HG03565 (cell line): ENCODE measurements at regions not wholly inside any gene's neighbourhood (a gene's known extent, or its start where the extent isn't known, plus 50 kb on each side); places are given as distances from the start of the nearest gene placed in this dataset.

Source experiments
- ATAC-seq: cut with Tn5 transposase; IDR thresholded peaks from one replicate; pipeline ENCODE4 v1.9.1; 2021; ENCODE audit warnings: mild to moderate bottlenecking, moderate library complexity; ENCODE audit not compliant: unreplicated experiment

- no peak for ATAC-seq
These were observed 121.3 kb downstream of the SOX1 start for GRCh38 chr13:112188298-112188610.

DNA sequence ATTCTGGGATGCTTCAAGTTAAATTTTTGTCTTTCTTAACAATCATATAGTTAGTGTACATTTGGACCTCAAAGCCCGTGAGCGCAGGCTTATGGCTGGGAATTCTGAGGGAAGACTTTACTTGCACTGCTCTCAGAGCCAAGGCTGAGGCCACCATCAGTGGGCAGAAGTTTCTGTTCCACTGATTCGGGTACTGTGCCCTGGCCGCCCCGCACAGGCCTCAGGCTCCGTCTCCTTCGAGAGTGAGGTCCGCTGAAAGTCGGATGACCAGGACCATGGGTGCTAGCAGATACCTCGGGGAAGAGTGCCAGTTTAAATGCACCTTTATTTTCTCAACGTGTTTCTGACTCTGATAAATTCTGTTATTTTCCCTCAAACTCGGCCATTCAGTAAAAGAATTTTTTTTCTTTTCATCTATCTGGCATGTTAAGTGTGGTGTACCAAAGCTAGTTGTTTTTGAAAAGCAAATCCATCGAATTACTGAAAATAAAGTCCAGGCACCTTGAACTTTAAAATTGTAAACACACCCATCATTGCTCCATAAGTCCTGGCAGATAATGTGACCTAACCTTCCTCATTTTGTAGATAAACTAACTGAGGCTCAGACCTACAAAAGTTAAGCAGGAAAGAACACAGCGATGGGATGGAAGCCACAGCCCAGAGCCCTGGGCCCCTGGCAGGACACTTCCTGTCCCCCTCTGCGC, 126.7 kb downstream of the SOX1 start:
- no peak for ATAC-seq

- no peak for ATAC-seq
These were observed 127.2 kb downstream of the SOX1 start for GRCh38 chr13:112194167-112194530.

GRCh38 chr13:112194579-112194978, 127.6 kb downstream of the SOX1 start:
- ATAC-seq: no peak

- ATAC-seq: no peak
These were observed 131.6 kb downstream of the SOX1 start for GRCh38 chr13:112198396-112199010.

DNA sequence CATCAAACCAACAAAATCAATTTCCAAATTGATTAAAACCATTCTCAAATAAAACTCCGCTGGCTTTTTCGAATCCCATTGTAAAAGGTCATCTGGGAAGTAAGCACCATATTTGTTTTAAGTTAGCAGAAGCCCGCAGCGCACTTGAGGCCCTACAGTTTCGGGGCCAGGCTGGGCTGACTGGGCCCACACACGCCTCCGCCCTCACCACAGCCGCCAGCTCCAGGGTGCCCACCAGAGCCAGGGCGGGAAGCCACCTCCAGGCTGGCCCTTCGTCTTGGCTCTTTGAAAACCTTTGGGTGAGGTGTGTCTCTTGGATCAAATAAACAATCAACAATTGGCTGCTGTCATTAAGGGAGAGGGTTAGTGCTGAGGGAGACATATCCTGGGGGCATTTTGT, 133.3 kb downstream of the SOX1 start:
- ATAC-seq: no peak

DNA sequence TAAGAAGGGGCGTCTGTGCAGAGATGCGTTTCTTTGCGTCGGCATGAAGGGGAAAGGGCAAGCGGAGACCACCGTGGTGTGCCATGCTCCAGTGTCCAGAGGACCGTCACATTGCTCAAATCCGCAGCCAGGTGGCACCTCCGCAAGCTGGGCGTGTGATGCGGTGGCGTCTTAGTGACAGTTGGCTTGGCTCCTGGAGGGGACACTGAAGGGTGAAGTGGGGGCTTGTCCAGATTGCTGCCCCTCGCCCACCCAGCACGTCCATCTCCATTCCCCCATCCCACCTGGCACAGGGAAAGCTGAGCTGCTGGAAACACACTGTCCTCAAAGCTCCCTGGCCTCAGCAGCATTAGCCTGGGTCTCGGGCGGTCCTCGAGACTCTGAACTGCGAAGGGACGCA, 135.3 kb downstream of the SOX1 start:
- no peak for ATAC-seq

DNA sequence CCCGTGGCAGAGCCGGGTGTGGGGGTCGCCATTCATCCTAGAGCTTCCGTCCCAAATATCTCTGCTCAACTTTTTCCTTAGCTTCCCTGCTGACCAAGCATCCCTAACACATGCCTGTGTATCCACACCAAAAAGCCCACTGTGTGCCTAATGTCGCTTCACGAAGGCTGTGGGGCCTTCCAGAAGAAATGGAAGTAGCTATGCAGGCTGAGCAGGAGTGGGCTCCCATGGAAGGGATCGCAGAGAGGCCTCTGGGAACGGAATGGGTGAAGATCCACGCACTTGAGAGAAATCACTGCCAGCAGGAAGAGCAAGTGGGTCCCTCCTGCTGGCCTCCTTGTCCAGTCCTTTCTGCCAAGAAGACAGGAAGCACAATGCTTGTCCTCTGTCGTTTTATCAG, 136.0 kb downstream of the SOX1 start:
- ATAC-seq: no peak

DNA sequence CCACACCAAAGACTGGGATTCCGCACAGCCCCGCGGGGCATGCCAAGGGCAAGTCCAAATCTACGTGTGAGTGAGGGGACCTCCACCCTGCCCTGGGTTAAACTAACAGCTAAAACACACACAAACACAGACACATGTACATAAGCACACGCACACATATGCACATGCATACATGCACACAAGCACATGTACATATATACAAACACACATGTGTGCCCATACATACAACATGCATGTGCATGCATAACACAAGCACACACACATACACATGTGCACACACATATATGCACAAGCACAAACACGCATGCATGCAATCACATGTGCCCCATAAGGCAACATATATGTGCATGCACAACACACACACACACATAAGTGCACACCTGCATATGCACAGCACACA, 136.7 kb downstream of the SOX1 start:
- no peak for ATAC-seq

- no peak for ATAC-seq
These were observed 137.7 kb downstream of the SOX1 start for GRCh38 chr13:112204346-112205327.

DNA sequence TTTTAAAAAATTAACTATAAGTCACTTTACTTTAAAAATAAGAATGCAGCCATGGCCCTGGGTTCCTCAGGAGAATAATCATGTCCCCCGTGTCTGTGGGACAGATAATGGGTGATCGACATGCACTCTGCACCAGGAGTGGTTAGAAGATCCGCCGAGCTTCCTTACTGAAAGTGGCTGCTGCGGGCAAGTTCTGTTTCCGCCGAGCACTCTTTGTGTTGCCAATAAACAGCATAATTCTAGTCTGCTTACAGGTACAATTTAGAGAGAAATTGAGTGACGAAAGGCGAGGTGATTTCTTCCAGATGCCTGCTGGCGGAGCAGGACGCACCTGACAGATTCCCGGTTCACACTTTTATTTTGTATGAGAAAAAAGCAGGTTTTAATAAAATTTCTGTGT, 139.0 kb downstream of the SOX1 start:
- no peak for ATAC-seq

- no peak for ATAC-seq
These were observed 140.2 kb downstream of the SOX1 start for GRCh38 chr13:112207129-112207528.

GRCh38 chr13:112208656-112209055, 141.7 kb downstream of the SOX1 start:
- no peak for ATAC-seq

- ATAC-seq: no peak
These were observed 142.3 kb downstream of the SOX1 start for GRCh38 chr13:112209266-112209665.

GRCh38 chr13:112209711-112210110, 142.8 kb downstream of the SOX1 start:
- no peak for ATAC-seq

GRCh38 chr13:112210371-112210770, 143.4 kb downstream of the SOX1 start:
- ATAC-seq: no peak

DNA sequence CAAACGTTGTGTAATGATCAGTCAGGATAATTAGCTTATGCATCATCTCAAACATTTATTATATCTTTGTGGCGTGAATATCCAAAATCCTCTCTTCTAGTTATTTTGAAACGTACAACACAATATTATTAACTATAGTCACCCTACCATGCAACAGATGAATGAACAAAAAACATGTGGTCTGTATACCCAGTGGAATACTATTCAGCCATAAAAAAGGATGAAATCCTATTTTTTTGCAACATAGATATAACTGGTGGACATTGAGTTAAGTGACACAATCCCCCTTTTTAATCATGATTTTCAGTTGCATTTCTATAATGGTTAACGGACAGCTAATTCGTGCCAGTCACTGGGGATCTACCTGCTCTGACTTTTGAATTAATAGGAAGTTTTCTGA, 145.6 kb downstream of the SOX1 start:
- ATAC-seq: no peak

DNA sequence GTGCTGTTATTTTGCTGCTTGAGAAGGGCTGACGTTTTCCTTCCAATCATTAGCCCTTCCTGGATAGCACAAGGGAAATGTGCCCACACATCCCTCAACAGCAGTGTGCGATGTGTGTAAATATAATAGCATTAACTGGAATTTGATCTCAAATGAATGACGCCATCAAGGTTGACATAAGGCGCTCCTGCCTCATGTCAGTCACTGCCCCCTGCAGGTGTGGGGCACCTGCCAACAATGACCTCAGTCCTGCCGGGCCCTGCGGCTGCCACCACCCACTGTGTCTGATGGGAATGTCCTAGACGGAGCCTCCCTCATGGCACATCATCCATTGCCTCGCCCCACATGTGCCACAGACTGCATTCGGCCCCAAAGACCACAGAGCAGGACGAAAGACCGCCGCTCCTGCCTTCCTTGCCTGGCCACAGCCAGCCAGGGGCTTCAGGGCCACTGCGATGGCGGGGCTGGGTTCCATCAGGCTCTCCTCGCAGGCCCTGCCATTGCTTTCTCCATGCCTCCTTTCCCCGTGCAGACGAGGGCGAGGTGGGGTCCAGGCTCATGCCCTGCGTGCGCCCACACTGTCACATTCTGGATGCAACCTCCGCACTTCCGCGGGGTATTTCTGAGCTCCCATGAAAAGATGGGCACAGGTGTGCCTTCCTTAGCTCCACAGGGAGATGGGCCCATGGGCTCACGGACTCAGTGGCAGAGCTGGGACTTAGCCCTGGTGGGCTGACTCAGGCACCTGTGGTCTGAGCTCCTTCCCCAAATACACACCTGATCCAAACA, 146.7 kb downstream of the SOX1 start:
- ATAC-seq: no peak

GRCh38 chr13:112215871-112216270, 148.9 kb downstream of the SOX1 start:
- ATAC-seq: no peak

DNA sequence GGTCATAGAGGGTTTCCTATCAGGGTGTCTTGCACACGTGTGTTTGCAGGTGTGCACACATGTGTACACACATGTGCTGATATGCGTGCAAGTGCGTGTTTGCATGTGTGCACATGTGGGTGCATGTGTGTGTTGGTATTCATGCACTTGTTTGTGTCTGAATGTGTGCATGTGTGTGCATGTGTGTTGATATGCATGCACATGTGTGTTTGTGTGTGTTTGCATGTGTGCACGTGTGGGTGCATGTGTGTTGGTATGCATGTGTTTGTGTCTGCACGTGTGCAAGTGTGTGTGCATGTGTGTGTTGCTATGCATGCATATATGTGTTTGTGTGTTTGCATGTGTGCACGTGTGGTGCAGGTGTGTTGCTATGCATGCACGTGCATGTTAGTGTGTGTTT, 150.5 kb downstream of the SOX1 start:
- no peak for ATAC-seq

DNA sequence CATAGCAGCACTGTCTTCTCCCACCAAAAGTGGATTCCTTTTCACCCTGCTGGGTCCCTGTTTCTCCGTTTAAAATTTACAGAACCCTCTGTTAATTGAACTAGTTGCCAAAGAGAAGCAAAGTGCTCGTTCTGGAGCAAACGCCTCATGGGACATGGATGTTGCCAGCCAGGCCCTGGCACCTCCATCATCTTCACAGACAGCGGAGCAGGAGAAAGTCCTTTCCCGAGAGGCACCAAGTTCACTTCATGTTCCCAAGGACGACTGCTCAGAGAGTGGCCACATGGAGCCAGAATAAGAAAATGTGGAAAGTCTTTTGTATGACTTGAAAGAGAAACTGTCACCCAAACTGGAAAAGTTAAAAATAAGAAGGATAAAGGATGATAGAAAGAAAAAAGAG, 151.5 kb downstream of the SOX1 start:
- no peak for ATAC-seq
